SU-DHL-6 (cell line): ENCODE measurements at regions not wholly inside any gene's neighbourhood (a gene's known extent, or its start where the extent isn't known, plus 50 kb on each side); places are given as distances from the start of the nearest gene placed in this dataset.

Experiments used
- H2AFZ ChIP-seq: fragments of 200-600 bp; sonication (generic); 2 replicates; pipeline ENCODE4 v1.6.1; 2014; ENCODE audit warnings: low read depth, mild to moderate bottlenecking, moderate library complexity, mixed read lengths, antibody characterized with exemption, low read length; ENCODE audit not compliant: severe bottlenecking
- H3F3A ChIP-seq: fragments of 200-600 bp; shearing (Covaris generic); 2 replicates; pipeline ENCODE4 v1.6.0; 2016; ENCODE audit warnings: antibody characterized with exemption, mild to moderate bottlenecking; ENCODE audit not compliant: insufficient read depth
- H3K27ac ChIP-seq: fragments of 200-600 bp; sonication (generic); 2 replicates; pipeline ENCODE4 v1.5.1; 2016; ENCODE audit warnings: low read depth, mild to moderate bottlenecking, low read length, moderate library complexity, mixed read lengths
- H3K27me3 ChIP-seq: fragments of 200-600 bp; sonication (generic), shearing (Covaris generic); 2 replicates; pipeline ENCODE4 v1.6.0; 2014; ENCODE audit warnings: mild to moderate bottlenecking, low read length
- H3K36me3 ChIP-seq: fragments of 200-600 bp; sonication (generic); 2 replicates; pipeline ENCODE4 v1.6.1; 2014; ENCODE audit warnings: mild to moderate bottlenecking, low read length, mixed read lengths
- H3K4me2 ChIP-seq: fragments of 300-600, 200-600 bp; shearing (Covaris generic), sonication (generic); 2 replicates; pipeline ENCODE4 v1.6.0; 2014; ENCODE audit warnings: low read length, low read depth, mild to moderate bottlenecking; ENCODE audit not compliant: poor library complexity, severe bottlenecking
- H3K4me3 ChIP-seq: fragments of 200-600 bp; sonication (generic); 2 replicates; pipeline ENCODE4 v1.5.1; 2014; ENCODE audit warnings: antibody characterized with exemption, low read length, mild to moderate bottlenecking, mixed read lengths; ENCODE audit not compliant: insufficient read depth, poor library complexity, severe bottlenecking
- H3K79me2 ChIP-seq: fragments of 200-600 bp; sonication (generic); 2 replicates; pipeline ENCODE4 v1.6.1; 2014; ENCODE audit warnings: mild to moderate bottlenecking, low read length, moderate library complexity; ENCODE audit not compliant: insufficient read depth
- H3K9ac ChIP-seq: fragments of 200-600 bp; sonication (generic); 2 replicates; pipeline ENCODE4 v1.7.0; 2014; ENCODE audit warnings: mild to moderate bottlenecking, low read length
- H3K9me2 ChIP-seq: fragments of 200-600 bp; sonication (generic); replicated peaks from 2 replicates; pipeline ENCODE4 v1.6.1; 2014; ENCODE audit warnings: low read length; ENCODE audit not compliant: insufficient read depth
- H3K9me3 ChIP-seq: fragments of 200-600 bp; sonication (generic); 2 replicates; pipeline ENCODE4 v1.6.1; 2014; ENCODE audit warnings: low read length, mixed read lengths; ENCODE audit not compliant: insufficient read depth
- H4K20me1 ChIP-seq: fragments of 200-600 bp; sonication (generic); 2 replicates; pipeline ENCODE4 v1.6.1; 2014; ENCODE audit warnings: low read depth, mild to moderate bottlenecking, antibody characterized with exemption, low read length, moderate library complexity, mixed read lengths
- EZH2phosphoT487 ChIP-seq: fragments of 200-600 bp; sonication (generic), shearing (Covaris generic); conservative IDR thresholded peaks from 2 replicates; pipeline ENCODE4 v1.6.1; 2018; ENCODE audit warnings: mild to moderate bottlenecking, antibody characterized with exemption, low read length, moderate library complexity, mixed read lengths
- TF ChIP-seq, protein P1 (sequence below): fragments of 200-600 bp; sonication (generic); IDR thresholded peaks from one replicate; pipeline ENCODE4 v1.5.1; 2017; ENCODE audit warnings: antibody characterized with exemption, mild to moderate bottlenecking, low read length, moderate library complexity; ENCODE audit not compliant: insufficient read depth, poor library complexity, severe bottlenecking

GRCh38 chr2:235311044-235311443 lies 182.8 kb upstream of the AGAP1 start:
- no peaks in the 10 kb centered on the region for H3K36me3 ChIP-seq
- no peak overlapping the region for H3K4me3 ChIP-seq
- H2AFZ ChIP-seq: no peak overlapping the region
- TF ChIP-seq, protein P1, sequence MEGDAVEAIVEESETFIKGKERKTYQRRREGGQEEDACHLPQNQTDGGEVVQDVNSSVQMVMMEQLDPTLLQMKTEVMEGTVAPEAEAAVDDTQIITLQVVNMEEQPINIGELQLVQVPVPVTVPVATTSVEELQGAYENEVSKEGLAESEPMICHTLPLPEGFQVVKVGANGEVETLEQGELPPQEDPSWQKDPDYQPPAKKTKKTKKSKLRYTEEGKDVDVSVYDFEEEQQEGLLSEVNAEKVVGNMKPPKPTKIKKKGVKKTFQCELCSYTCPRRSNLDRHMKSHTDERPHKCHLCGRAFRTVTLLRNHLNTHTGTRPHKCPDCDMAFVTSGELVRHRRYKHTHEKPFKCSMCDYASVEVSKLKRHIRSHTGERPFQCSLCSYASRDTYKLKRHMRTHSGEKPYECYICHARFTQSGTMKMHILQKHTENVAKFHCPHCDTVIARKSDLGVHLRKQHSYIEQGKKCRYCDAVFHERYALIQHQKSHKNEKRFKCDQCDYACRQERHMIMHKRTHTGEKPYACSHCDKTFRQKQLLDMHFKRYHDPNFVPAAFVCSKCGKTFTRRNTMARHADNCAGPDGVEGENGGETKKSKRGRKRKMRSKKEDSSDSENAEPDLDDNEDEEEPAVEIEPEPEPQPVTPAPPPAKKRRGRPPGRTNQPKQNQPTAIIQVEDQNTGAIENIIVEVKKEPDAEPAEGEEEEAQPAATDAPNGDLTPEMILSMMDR: no peak
- no peak for TF ChIP-seq EZH2phosphoT487
- H3K79me2 ChIP-seq: no peaks in the 10 kb centered on the region
- H3K4me2 ChIP-seq: no peak overlapping the region
- H3F3A ChIP-seq: no peaks in the 10 kb centered on the region
- no peaks in the 10 kb centered on the region for H3K9me3 ChIP-seq
- H4K20me1 ChIP-seq: no peaks in the 10 kb centered on the region
- H3K9me2 ChIP-seq: no peaks in the 10 kb centered on the region
- H3K27me3 ChIP-seq: no peaks in the 10 kb centered on the region
- no peak overlapping the region for H3K9ac ChIP-seq
- H3K27ac ChIP-seq: no peak overlapping the region

GRCh38 chr2:235312571-235312970 lies 181.3 kb upstream of the AGAP1 start:
- Histone ChIP-seq H3K79me2 (no peaks in the 10 kb centered on the region), H3K4me2 (no peak overlapping the region), H3K9ac (no peak overlapping the region), H3K9me2 (no peaks in the 10 kb centered on the region), H3K4me3 (no peak overlapping the region), H3K27me3 (no peaks in the 10 kb centered on the region), H3K36me3 (no peaks in the 10 kb centered on the region), H3F3A (no peaks in the 10 kb centered on the region), H3K9me3 (no peaks in the 10 kb centered on the region), H2AFZ (no peak overlapping the region), H4K20me1 (no peaks in the 10 kb centered on the region), H3K27ac (no peak overlapping the region)
- no peak for TF ChIP-seq EZH2phosphoT487

- Histone ChIP-seq H3K79me2 (no peaks in the 10 kb centered on the region), H3K9ac (no peak overlapping the region), H3K27ac (no peak overlapping the region), H2AFZ (no peak overlapping the region), H3K27me3 (no peaks in the 10 kb centered on the region), H3K9me3 (no peaks in the 10 kb centered on the region), H3K4me3 (no peak overlapping the region), H3K36me3 (no peaks in the 10 kb centered on the region), H3K9me2 (no peaks in the 10 kb centered on the region), H3K4me2 (no peak overlapping the region), H3F3A (no peaks in the 10 kb centered on the region), H4K20me1 (no peaks in the 10 kb centered on the region)
- TF ChIP-seq EZH2phosphoT487: no peak
- TF ChIP-seq, protein P1: no peak
These were observed 179.4 kb upstream of the AGAP1 start for GRCh38 chr2:235314371-235314930.

GRCh38 chr2:235319095-235319494 lies 174.7 kb upstream of the AGAP1 start:
- Histone ChIP-seq H3K9ac (no peak overlapping the region), H3K79me2 (no peaks in the 10 kb centered on the region), H2AFZ (no peak overlapping the region), H3F3A (no peaks in the 10 kb centered on the region), H3K9me2 (no peaks in the 10 kb centered on the region), H3K9me3 (no peaks in the 10 kb centered on the region), H4K20me1 (no peaks in the 10 kb centered on the region), H3K27ac (no peak overlapping the region), H3K27me3 (no peaks in the 10 kb centered on the region), H3K4me3 (no peak overlapping the region), H3K36me3 (no peaks in the 10 kb centered on the region), H3K4me2 (no peak overlapping the region)
- no peak for TF ChIP-seq EZH2phosphoT487
- TF ChIP-seq, protein P1: no peak
